Activated CD8-positive, alpha-beta memory T cell treated with anti-CD3 and anti-CD28 coated beads, Interleukin-2, amount 50 U/mL, for 48 hours (primary cell): ENCODE measurements at regions not wholly inside any gene's neighbourhood (a gene's known extent, or its start where the extent isn't known, plus 50 kb on each side); places are given as distances from the start of the nearest gene placed in this dataset.
"Not testable (repeated sequence)": the region's sequence is repeated elsewhere in the genome, so short reads cannot be mapped to it uniquely, and the experiment has no call there.

Experiments used
- DNase-seq: peaks from one replicate; pipeline ENCODE4 v3.0.0-alpha.2; 2020

GRCh38 chr14:25843481-25844470 lies 754.1 kb downstream of the NOVA1 start:
- no peak for DNase-seq

DNA sequence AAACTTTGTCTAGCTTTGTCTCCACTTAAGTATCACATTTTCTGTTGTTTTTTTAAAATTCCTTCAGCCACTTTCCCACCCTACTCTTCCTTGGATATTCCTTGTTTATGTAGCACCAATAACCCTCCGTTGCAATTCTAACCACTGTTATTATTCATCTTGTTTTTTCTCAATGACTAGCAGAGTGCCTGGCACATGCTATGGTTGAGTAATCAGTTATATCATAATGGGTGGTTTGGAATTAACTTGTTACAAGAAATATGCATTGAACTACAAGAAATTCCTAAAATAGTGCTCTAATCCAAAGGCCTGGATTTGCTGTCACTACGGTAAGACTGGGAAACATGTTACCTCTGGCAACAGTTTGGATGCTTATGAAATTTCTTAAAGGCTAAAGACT lies 756.6 kb downstream of the NOVA1 start:
- DNase-seq: no peak

DNA sequence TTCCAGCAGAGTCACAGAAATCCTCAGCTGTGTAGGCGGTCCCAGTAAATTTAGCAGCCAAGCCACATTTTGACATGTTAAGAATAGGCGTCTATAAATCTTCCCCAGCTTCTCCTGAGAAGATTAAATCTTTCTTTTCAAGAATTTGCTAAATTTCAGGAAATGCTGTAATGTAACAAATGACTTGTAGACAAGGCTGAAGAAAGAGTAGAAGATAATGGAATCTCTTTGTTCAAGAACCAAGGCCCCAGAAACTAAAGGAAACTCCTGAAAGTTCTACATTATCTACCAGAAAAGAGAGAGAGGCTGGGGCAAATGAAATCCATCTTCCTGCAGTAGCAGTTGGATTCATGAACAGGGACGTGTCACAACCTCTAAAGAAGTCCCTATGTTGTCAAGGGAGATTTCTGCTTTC lies 760.3 kb downstream of the NOVA1 start:
- DNase-seq: no peak

GRCh38 chr14:25836636-25837035 lies 761.2 kb downstream of the NOVA1 start:
- DNase-seq: no peak

GRCh38 chr14:25833341-25834126 lies 764.3 kb downstream of the NOVA1 start:
- no peak for DNase-seq

- DNase-seq: no peak
Measured at GRCh38 chr14:25832585-25832984, 765.2 kb downstream of the NOVA1 start.

GRCh38 chr14:25828562-25828961 lies 769.3 kb downstream of the NOVA1 start:
- no peak for DNase-seq

- DNase-seq: no peak
Measured at GRCh38 chr14:25826105-25826504, 771.7 kb downstream of the NOVA1 start.

- DNase-seq: no peak
Measured at GRCh38 chr14:25820368-25820767, 770.4 kb upstream of the STXBP6 start.

DNA sequence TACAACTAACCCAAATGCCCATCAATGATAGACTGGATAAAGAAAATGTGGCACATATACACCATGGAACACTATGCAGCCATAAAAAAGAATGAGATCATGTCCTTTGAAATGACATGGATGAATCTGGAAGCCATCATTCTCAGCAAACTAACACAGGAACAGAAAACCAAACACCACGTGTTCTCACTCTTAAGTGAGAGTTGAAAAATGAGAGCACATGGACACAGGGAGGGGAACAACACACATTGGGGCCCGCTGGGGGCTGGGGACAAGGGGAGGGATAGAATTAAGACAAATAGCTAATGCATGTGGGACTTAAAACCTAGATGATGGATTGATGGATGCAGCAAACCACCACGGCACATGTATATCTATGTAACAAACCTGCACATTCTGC lies 764.7 kb upstream of the STXBP6 start:
- not testable (repeated sequence) for DNase-seq

DNA sequence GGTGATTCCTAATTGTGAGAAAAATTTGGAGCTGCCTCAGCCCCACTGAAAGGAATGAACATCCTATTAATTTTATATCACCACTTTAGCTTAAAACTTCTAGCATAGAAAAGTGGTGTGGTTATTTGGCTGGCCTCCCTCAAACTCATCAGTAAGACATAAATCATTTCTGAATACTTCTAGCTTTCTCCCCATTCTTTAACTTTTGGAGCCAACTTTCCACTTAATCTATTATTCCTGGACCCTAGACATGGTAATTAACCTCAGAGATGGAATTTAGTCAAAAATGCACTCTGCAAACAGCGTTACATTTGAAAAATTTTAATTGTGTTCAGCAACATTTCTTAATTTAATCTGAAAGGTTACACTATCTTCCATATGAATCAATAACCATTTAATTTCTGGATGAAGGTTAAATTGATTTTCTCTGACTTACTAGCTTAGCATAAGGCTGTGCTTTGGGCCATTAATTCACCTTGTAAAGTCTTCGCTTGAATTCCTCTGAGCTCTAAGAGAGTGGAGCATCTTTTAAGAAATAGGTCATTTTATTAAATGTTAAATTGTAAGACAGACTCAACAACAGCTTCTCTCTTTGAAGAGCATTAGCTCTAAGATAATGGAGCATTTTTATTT lies 753.6 kb upstream of the STXBP6 start:
- no peak for DNase-seq

- no peak for DNase-seq
Measured at GRCh38 chr14:25800841-25801240, 750.9 kb upstream of the STXBP6 start.

DNA sequence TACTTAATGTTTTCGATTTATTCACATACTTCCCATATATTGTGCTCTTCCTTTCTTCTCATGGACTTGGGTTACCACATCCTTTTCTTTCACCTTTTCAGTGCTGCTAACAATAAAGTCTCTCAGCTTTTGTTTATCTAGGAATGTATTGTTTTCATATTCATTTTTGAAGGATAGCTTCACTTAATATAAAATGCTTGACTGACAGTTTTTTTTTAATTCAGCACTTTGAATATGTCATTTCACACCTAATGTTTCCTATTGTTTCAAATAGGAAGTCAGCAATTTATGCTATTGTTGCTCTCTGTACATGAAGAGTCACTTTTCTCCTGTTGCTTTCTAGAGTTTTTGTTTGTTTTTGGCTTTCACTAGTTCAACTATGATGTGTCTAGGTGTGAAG lies 738.3 kb upstream of the STXBP6 start:
- no peak for DNase-seq

DNA sequence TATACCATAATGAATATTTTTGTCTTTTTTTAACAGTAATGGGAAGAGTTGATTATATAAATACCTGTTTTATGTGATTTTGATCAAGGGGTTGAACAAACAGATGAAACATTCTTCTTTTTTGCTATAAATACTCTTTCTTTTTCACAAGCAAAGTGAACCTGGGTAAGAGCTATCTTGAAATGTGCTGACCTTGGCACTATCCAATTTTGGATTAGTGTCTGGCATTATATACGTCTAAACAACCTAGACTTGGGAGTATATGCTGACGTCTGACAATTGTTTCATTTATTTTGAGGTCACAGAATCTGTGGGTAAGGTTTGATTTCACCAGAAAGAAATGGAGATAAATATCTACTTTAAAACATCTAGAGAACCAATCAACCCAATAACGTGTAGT lies 716.0 kb upstream of the STXBP6 start:
- no peak for DNase-seq

GRCh38 chr14:25759920-25760655 lies 710.1 kb upstream of the STXBP6 start:
- DNase-seq: no peak

DNA sequence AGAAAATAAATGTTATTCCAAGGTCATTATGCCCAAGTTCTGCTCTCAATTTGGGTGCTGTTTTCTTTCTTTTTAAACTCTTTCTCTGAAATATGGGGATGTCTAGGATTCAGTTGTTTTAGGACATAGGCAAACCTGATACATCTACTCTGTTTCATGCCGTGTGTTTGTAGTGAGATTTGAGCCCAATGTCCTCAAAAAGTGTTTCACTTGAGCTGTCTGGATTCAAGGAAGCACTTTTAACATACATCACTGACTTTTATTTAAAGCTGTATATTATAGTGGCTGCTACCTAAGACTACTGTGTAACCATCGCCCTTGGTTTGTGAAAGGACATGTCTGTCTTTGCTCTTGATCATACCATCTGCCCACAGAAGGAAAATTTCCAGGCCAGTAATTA lies 709.3 kb upstream of the STXBP6 start:
- no peak for DNase-seq

GRCh38 chr14:25757364-25757763 lies 707.4 kb upstream of the STXBP6 start:
- no peak for DNase-seq

GRCh38 chr14:25756876-25757275 lies 706.9 kb upstream of the STXBP6 start:
- DNase-seq: no peak

GRCh38 chr14:25753130-25753529 lies 703.2 kb upstream of the STXBP6 start:
- no peak for DNase-seq

GRCh38 chr14:25750436-25750835 lies 700.5 kb upstream of the STXBP6 start:
- no peak for DNase-seq
